PC-9 (cell line): ENCODE measurements at regions not wholly inside any gene's neighbourhood (a gene's known extent, or its start where the extent isn't known, plus 50 kb on each side); places are given as distances from the start of the nearest gene placed in this dataset.

ENCODE experiments used
- CTCF ChIP-seq: fragments of 200-600 bp; sonication (generic); conservative IDR thresholded peaks from 2 replicates; pipeline ENCODE4 v1.6.1; 2017; ENCODE audit warnings: mixed run types, antibody characterized with exemption, mild to moderate bottlenecking, moderate library complexity
- EZH2 ChIP-seq: fragments of 200-600 bp; sonication (generic); IDR thresholded peaks from 2 replicates; pipeline ENCODE4 v1.8.0; 2017; ENCODE audit warnings: antibody characterized with exemption, low read depth

GRCh38 chr14:42000450-42000849 is 393.8 kb downstream of the LRFN5 start:
- TF ChIP-seq CTCF (no peak), EZH2 (no peak)
